WTC11 (cell line): ENCODE measurements at regions not wholly inside any gene's neighbourhood (a gene's known extent, or its start where the extent isn't known, plus 50 kb on each side); places are given as distances from the start of the nearest gene placed in this dataset.

Experiments
- MAX ChIP-seq: sonication (generic); formaldehyde crosslinking; IDR thresholded peaks from 2 replicates; pipeline ENCODE4 v1.8.0; 2022; ENCODE audit warnings: mild to moderate bottlenecking, missing genetic modification reagents
- NR2C2 ChIP-seq: sonication (generic); formaldehyde crosslinking; IDR thresholded peaks from 2 replicates; pipeline ENCODE4 v1.8.0; 2022; ENCODE audit warnings: mild to moderate bottlenecking, missing genetic modification reagents
- TF ChIP-seq, protein P1 (sequence below): fragments of 200-600 bp; IDR thresholded peaks from 2 replicates; pipeline ENCODE4 v1.8.0; 2022; ENCODE audit warnings: antibody characterized with exemption
- TF ChIP-seq, protein P2 (sequence below): fragments of 250-450 bp; sonication (Bioruptor Pico); IDR thresholded peaks from 2 replicates; pipeline ENCODE4 v1.9.0; 2021; ENCODE audit warnings: mild to moderate bottlenecking, borderline replicate concordance
- TF ChIP-seq, protein P3 (sequence below): sonication (generic); formaldehyde crosslinking; IDR thresholded peaks from 2 replicates; pipeline ENCODE4 v1.8.1; 2023; ENCODE audit warnings: mild to moderate bottlenecking, missing genetic modification reagents, borderline replicate concordance

GRCh38 chr1:230495891-230496385 is 69.8 kb upstream of the PGBD5 start:
- TF ChIP-seq, protein P1, sequence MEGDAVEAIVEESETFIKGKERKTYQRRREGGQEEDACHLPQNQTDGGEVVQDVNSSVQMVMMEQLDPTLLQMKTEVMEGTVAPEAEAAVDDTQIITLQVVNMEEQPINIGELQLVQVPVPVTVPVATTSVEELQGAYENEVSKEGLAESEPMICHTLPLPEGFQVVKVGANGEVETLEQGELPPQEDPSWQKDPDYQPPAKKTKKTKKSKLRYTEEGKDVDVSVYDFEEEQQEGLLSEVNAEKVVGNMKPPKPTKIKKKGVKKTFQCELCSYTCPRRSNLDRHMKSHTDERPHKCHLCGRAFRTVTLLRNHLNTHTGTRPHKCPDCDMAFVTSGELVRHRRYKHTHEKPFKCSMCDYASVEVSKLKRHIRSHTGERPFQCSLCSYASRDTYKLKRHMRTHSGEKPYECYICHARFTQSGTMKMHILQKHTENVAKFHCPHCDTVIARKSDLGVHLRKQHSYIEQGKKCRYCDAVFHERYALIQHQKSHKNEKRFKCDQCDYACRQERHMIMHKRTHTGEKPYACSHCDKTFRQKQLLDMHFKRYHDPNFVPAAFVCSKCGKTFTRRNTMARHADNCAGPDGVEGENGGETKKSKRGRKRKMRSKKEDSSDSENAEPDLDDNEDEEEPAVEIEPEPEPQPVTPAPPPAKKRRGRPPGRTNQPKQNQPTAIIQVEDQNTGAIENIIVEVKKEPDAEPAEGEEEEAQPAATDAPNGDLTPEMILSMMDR: no peak
- TF ChIP-seq NR2C2 (no peak), MAX (no peak)
- TF ChIP-seq, protein P2, sequence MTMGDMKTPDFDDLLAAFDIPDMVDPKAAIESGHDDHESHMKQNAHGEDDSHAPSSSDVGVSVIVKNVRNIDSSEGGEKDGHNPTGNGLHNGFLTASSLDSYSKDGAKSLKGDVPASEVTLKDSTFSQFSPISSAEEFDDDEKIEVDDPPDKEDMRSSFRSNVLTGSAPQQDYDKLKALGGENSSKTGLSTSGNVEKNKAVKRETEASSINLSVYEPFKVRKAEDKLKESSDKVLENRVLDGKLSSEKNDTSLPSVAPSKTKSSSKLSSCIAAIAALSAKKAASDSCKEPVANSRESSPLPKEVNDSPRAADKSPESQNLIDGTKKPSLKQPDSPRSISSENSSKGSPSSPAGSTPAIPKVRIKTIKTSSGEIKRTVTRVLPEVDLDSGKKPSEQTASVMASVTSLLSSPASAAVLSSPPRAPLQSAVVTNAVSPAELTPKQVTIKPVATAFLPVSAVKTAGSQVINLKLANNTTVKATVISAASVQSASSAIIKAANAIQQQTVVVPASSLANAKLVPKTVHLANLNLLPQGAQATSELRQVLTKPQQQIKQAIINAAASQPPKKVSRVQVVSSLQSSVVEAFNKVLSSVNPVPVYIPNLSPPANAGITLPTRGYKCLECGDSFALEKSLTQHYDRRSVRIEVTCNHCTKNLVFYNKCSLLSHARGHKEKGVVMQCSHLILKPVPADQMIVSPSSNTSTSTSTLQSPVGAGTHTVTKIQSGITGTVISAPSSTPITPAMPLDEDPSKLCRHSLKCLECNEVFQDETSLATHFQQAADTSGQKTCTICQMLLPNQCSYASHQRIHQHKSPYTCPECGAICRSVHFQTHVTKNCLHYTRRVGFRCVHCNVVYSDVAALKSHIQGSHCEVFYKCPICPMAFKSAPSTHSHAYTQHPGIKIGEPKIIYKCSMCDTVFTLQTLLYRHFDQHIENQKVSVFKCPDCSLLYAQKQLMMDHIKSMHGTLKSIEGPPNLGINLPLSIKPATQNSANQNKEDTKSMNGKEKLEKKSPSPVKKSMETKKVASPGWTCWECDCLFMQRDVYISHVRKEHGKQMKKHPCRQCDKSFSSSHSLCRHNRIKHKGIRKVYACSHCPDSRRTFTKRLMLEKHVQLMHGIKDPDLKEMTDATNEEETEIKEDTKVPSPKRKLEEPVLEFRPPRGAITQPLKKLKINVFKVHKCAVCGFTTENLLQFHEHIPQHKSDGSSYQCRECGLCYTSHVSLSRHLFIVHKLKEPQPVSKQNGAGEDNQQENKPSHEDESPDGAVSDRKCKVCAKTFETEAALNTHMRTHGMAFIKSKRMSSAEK (CRISPR knock-in tag): no peak
- TF ChIP-seq, protein P3, sequence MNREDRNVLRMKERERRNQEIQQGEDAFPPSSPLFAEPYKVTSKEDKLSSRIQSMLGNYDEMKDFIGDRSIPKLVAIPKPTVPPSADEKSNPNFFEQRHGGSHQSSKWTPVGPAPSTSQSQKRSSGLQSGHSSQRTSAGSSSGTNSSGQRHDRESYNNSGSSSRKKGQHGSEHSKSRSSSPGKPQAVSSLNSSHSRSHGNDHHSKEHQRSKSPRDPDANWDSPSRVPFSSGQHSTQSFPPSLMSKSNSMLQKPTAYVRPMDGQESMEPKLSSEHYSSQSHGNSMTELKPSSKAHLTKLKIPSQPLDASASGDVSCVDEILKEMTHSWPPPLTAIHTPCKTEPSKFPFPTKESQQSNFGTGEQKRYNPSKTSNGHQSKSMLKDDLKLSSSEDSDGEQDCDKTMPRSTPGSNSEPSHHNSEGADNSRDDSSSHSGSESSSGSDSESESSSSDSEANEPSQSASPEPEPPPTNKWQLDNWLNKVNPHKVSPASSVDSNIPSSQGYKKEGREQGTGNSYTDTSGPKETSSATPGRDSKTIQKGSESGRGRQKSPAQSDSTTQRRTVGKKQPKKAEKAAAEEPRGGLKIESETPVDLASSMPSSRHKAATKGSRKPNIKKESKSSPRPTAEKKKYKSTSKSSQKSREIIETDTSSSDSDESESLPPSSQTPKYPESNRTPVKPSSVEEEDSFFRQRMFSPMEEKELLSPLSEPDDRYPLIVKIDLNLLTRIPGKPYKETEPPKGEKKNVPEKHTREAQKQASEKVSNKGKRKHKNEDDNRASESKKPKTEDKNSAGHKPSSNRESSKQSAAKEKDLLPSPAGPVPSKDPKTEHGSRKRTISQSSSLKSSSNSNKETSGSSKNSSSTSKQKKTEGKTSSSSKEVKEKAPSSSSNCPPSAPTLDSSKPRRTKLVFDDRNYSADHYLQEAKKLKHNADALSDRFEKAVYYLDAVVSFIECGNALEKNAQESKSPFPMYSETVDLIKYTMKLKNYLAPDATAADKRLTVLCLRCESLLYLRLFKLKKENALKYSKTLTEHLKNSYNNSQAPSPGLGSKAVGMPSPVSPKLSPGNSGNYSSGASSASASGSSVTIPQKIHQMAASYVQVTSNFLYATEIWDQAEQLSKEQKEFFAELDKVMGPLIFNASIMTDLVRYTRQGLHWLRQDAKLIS (CRISPR knock-in tag): no peak
